Heart right ventricle (tissue), 16 donors: ENCODE measurements at regions not wholly inside any gene's neighbourhood (a gene's known extent, or its start where the extent isn't known, plus 50 kb on each side); places are given as distances from the start of the nearest gene placed in this dataset.
"Not testable (repeated sequence)": the region's sequence is repeated elsewhere in the genome, so short reads cannot be mapped to it uniquely, and the experiment has no call there.

Experiments
- ATAC-seq, 8 donors: fragments of 200-7000 bp; cut with Tn5 transposase; one replicate each; pipeline ENCODE4 v1.9.1; 2020; ENCODE audit warnings: mild to moderate bottlenecking in 8 of 8, moderate library complexity in 8 of 8, moderate number of reproducible peaks in 1 of 8
- DNase-seq, 2 donors: peaks; one replicate each; pipeline ENCODE4 v3.0.0-alpha.2; 2020
- H3K27ac ChIP-seq, 10 donors: fragments of 200-600 bp; sonication (generic) in 2 of 10; one replicate each; pipeline versions ENCODE4 v1.5.0 to v1.8.0; 2020 to 2022; ENCODE audit warnings: mild to moderate bottlenecking in 3 of 10
- H3K27me3 ChIP-seq, 7 donors: fragments of 200-600 bp; one replicate each; pipeline ENCODE4 v1.8.0; 2021 to 2022; ENCODE audit warnings: mild to moderate bottlenecking in 2 of 7
- H3K36me3 ChIP-seq, 9 donors: fragments of 200-600 bp; sonication (generic) in 1 of 9; one replicate each; pipeline versions ENCODE4 v1.5.0 to v1.8.0; 2020 to 2022; ENCODE audit warnings: mild to moderate bottlenecking in 2 of 9
- H3K4me1 ChIP-seq, 9 donors: fragments of 200-600 bp; sonication (generic) in 1 of 9; one replicate each; pipeline versions ENCODE4 v1.5.0 to v1.8.0; 2020 to 2022; ENCODE audit warnings: mild to moderate bottlenecking in 4 of 9
- H3K4me3 ChIP-seq, 10 donors: fragments of 200-600 bp; sonication (generic) in 2 of 10; one replicate each; pipeline versions ENCODE4 v1.5.0 to v1.8.0; 2020 to 2022; ENCODE audit warnings: mild to moderate bottlenecking in 7 of 10, moderate library complexity in 2 of 10
- H3K9me3 ChIP-seq, 11 donors: fragments of 200-600 bp in 10 of 11; sonication (generic) in 2 of 11; one replicate each; pipeline versions ENCODE4 v1.5.0 to v1.8.0; 2013 to 2022; ENCODE audit warnings: mild to moderate bottlenecking in 2 of 11, control low read depth in 1 of 11, moderate library complexity in 1 of 11
- WGBS, 2 donors: extraction: QIAGEN DNeasy Blood & Tissue Kit; methylation state at CpG; one replicate each; pipeline ENCODE4 v1.1.7; 2013; ENCODE audit warnings: inconsistent platforms in 1 of 2; 5-methylcytosine and 5-hydroxymethylcytosine counted together
- intact Hi-C, 10 donors: fragments of 100-400 bp; cut with DNase I; formaldehyde crosslinking; loops; one replicate each; pipeline versions ENCODE4 v1.11.1 to v1.14.2; 2022
- TF ChIP-seq, protein P1 (sequence below), 9 donors: fragments of 200-600 bp; sonication (generic) in 2 of 9; IDR thresholded peaks; one replicate each; pipeline versions ENCODE4 v1.5.0 to v1.8.0; 2021 to 2022; ENCODE audit warnings: antibody characterized with exemption in 9 of 9, mild to moderate bottlenecking in 5 of 9, moderate library complexity in 1 of 9
- donor health status: Arrhythmogenic right ventricular cardiomyopathy.
- donor health status: ischemic (EF 13 %, LVEDD 7.1; RV severe dilation, severe dysfunction).
- donor health status: healthy with polysubstance abuse.
- donor health status: DM: no; HTN: yes; CAD: no.
- donor health status: DM: no; HTN: no; CAD: no.
- donor health status: ischemic (EF 25% LVEDD 6.9; RV normal size, moderate dysfunction).
- donor health status: ischemic (EF 25% LVEDD 5.7; RV mildly dilated, moderate dysfunction).
- donor health status: healthy.
- donor health status: DM: yes; HTN: yes; CAD: no.
- donor health status: Ischemic cardiomyopathy.
- donor health status: ischemic (EF 35%, LVEDD 5.7; RV mildly dilated, moderate dysfunction).
- donor health status: nonischemic (EF 11% LVEDD 7.7; RV severe dilation, severe dysfunction).
- donor health status: DM: yes; HTN: yes; CAD: no.
- donor health status: PGD.
- donor health status: ischemic (EF 29% LVEDD 5.4; RV normal size, mild dysfunction).
- donor health status: nonischemic (EF 23%, LVEDD 6.1; RV moderate dilation, normal function).

GRCh38 chr4:118575726-118576125 lies 109.5 kb upstream of the METTL14 start:
- intact Hi-C loops, H3K27me3 ChIP-seq, DNase-seq, H3K36me3 ChIP-seq, ATAC-seq, H3K4me3 ChIP-seq, H3K9me3 ChIP-seq, H3K4me1 ChIP-seq: not testable (repeated sequence)
- 74 to 84% methylated on average over 5 of the region's 5 CpGs for WGBS, 2 donors
- H3K27ac ChIP-seq, result peak overlapping the region in 1 of 10 donors; percentile 58

GRCh38 chr4:118576709-118577219 lies 108.4 kb upstream of the METTL14 start:
- H3K4me1 ChIP-seq, H3K4me3 ChIP-seq, intact Hi-C loops, H3K36me3 ChIP-seq, ATAC-seq, H3K27me3 ChIP-seq, H3K27ac ChIP-seq, DNase-seq, H3K9me3 ChIP-seq: not testable (repeated sequence)
- 83 to 86% methylated on average over 12 of the region's 13 CpGs for WGBS, 2 donors

DNA sequence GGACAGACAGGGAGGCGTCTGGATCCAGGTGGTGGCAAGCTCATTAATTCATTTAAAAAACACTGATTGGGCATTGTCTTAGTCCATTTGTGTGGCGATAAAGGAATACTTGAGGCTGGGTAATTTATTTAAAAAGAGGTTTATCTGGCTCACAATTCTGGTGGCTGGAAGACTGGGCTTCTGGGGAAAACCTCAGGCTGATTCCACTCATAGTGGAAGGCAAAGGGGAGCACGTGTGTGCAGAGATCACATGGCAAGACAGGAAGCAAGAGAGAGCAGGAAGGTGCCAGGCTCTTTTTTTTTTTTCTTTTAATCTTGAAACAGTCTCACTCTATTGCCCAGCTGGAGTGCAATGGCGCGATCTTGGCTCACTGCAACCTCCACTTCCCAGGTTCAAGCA lies 100.2 kb upstream of the METTL14 start:
- Histone ChIP-seq H3K9me3 (no peaks in the 10 kb centered on the region), H3K27me3 (peaks cover 0 to 25% (median 0%) of the 10 kb centered on the region in 7 donors), H3K36me3 (no peaks in the 10 kb centered on the region), H3K27ac (no peak overlapping the region), H3K4me1 (peaks cover 0 to 19% (median 9%) of the 10 kb centered on the region in 9 donors), H3K4me3 (no peak overlapping the region)
- DNase-seq, result no peak
- WGBS, 2 donors, result 75 to 79% methylated on average over 5 of the region's 5 CpGs
- no peak for ATAC-seq
- TF ChIP-seq, protein P1, sequence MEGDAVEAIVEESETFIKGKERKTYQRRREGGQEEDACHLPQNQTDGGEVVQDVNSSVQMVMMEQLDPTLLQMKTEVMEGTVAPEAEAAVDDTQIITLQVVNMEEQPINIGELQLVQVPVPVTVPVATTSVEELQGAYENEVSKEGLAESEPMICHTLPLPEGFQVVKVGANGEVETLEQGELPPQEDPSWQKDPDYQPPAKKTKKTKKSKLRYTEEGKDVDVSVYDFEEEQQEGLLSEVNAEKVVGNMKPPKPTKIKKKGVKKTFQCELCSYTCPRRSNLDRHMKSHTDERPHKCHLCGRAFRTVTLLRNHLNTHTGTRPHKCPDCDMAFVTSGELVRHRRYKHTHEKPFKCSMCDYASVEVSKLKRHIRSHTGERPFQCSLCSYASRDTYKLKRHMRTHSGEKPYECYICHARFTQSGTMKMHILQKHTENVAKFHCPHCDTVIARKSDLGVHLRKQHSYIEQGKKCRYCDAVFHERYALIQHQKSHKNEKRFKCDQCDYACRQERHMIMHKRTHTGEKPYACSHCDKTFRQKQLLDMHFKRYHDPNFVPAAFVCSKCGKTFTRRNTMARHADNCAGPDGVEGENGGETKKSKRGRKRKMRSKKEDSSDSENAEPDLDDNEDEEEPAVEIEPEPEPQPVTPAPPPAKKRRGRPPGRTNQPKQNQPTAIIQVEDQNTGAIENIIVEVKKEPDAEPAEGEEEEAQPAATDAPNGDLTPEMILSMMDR (IDR thresholded peaks at IDR 0.05), result no peak
- intact Hi-C loops, result loop anchor here in 1 of 10 donors (5.0 kb wide), 1 partner anchor 97 kb away; no protein-coding TSS in a partner anchor

- Histone ChIP-seq H3K27ac (peak overlapping the region in 9 of 10 donors; percentile 39 to 70 (median 52)), H3K36me3 (no peaks in the 10 kb centered on the region), H3K27me3 (peaks cover 0 to 25% (median 0%) of the 10 kb centered on the region in 7 donors), H3K4me3 (peak overlapping the region in 1 of 10 donors; percentile 13), H3K9me3 (no peaks in the 10 kb centered on the region), H3K4me1 (peaks cover 0 to 19% (median 9%) of the 10 kb centered on the region in 9 donors)
- ATAC-seq (peak; percentile 61 to 85 (median 72)), DNase-seq (peak; percentile 42)
- WGBS, 2 donors, result 32 to 34% methylated on average over 6 of the region's 6 CpGs
- intact Hi-C loops, result loop anchor here in 1 of 10 donors (5.0 kb wide), 1 partner anchor 96 kb away; no protein-coding TSS in a partner anchor
- TF ChIP-seq, protein P1 (IDR thresholded peaks at IDR 0.05), result no peak
Measured at GRCh38 chr4:118586357-118586790, 98.8 kb upstream of the METTL14 start.

GRCh38 chr4:118587116-118587831 lies 97.9 kb upstream of the METTL14 start:
- no peaks in the 10 kb centered on the region for H3K36me3 ChIP-seq
- H3K4me1 ChIP-seq, result peaks cover 0 to 22% (median 9%) of the 10 kb centered on the region in 9 donors
- WGBS, 2 donors, result 58 to 78% methylated on average over 9 of the region's 9 CpGs
- intact Hi-C loops, result loop anchor here in 1 of 10 donors (5.0 kb wide), 1 partner anchor 95 kb away; no protein-coding TSS in a partner anchor
- ATAC-seq, result no peak
- H3K27ac ChIP-seq, result peak overlapping the region in 5 of 10 donors; percentile 51 to 70 (median 59)
- no peak for DNase-seq
- H3K27me3 ChIP-seq, result peaks cover 0 to 25% (median 0%) of the 10 kb centered on the region in 7 donors
- H3K4me3 ChIP-seq, result no peak overlapping the region
- H3K9me3 ChIP-seq, result no peaks in the 10 kb centered on the region
- TF ChIP-seq, protein P1 (IDR thresholded peaks at IDR 0.05), result no peak
